HG02884 (cell line): ENCODE measurements at regions not wholly inside any gene's neighbourhood (a gene's known extent, or its start where the extent isn't known, plus 50 kb on each side); places are given as distances from the start of the nearest gene placed in this dataset.
"Not testable (repeated sequence)": the region's sequence is repeated elsewhere in the genome, so short reads cannot be mapped to it uniquely, and the experiment has no call there.

Source experiments
- ATAC-seq: cut with Tn5 transposase; IDR thresholded peaks from one replicate; pipeline ENCODE4 v1.9.1; 2021; ENCODE audit warnings: mild to moderate bottlenecking, moderate library complexity; ENCODE audit not compliant: unreplicated experiment

GRCh38 chr3:90180096-90180495, 1072.7 kb downstream of the EPHA3 start:
- no peak for ATAC-seq

DNA sequence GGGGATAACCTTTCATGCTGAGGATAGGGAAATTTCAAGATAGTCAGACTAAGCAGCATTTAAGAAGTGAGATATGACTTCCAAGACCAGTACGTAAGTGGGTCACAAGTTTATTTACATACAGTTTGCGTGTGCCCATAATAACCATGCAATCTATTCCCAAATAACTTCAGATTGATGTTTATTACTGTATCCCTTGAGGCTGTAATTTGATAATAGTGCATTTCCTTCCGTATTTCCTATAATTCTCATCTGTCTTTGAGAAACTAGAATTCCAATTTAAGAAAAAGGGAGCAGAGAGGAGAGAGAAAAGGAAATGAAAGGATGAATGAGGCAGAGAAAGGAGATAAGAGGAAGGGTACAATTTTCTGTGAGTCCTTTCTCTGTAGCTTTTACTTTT, 1073.1 kb downstream of the EPHA3 start:
- ATAC-seq, result no peak

- peak; percentile 82 for ATAC-seq
These were observed 1075.0 kb downstream of the EPHA3 start for GRCh38 chr3:90182291-90182976.

DNA sequence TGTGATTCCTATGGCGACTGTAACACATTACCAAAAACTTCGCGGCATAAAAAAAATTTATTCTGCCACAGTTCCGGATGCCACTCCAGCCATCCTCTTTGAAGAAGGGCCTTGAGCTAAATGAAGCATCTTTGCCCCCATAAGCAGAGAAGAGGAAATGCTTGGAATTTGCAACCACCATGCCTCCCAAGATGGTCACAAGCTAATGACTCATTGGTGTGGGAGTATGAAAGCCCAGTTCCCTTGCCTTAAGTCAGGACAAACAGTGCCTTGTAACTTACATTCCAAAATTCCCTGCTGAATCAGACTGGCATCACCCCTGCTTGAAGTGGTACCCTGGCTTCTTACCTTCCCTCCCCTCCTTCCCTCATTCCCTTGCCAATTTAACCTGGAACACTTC, 1077.4 kb downstream of the EPHA3 start:
- no peak for ATAC-seq

DNA sequence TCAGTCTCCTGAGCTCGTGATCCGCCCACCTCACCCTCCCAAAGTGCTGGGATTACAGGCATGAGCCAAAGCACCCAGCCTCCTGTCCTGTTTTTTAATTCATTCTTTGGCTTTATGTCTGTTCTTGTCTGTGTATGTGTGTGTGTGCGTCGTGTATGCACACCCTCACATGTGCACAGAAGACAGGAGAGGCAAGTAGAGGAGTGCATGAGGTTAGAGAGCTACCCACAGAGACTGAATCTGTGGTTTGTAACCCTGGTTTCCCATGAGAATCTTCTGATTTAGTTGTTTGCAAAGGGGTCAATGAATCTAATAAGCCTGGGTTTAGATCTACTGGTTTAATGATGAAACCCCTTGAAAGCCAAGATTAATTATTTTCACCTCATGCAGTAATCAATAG, 1090.0 kb downstream of the EPHA3 start:
- not testable (repeated sequence) for ATAC-seq

DNA sequence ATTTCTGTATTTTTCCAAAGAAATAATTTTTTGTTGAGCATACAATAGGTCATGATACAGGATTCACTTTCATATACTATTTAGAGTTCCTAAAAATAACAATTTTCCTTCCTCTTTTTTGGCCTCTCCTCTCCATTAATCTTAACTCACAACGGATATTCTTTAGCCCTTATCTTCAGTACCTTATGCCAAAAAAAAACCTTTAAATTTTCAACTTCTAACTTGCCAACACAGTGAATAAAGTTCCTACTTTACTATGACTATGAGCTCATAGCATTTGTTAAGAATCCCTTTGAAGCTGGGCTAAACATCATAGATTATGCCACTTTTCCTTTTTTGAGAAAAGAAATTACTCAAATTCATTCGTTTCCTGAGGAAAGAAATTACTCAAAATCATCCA, 1095.5 kb downstream of the EPHA3 start:
- not testable (repeated sequence) for ATAC-seq

- not testable (repeated sequence) for ATAC-seq
These were observed 1099.1 kb downstream of the EPHA3 start for GRCh38 chr3:90206482-90206881.

DNA sequence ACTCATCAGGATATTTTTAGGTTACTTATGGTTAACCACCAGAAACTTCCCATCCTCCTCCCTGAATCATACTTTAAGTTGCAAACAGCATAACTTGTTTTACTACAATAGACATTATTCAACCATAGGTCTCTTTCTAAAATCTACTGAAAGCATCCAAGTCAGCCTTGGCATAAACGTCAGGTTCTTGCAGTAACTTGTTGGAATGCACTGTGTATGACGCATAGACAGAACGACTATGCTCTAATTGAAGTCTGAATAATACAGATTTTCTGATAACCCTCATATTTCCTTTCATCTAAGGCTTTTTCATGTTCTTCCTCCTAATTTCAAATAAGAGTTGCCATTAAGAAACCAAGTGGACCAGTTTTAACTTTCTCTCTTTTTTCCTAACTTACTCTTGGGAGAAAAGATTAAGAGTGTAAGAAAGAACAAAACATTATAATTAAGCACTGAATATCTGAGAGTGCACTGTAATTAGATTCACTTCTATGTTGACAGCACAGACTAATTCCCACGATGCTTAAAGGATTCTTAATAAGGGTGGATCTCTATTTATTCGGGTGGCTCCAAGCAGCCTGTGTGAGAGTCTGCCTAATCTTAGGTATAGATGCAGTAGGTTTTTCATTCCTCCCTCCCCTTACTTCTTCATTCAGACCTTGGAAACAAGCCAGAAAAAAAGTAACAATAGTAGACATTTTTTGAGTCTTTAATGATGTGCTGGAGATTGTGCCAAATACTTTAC, 1100.1 kb downstream of the EPHA3 start:
- ATAC-seq, result not testable (repeated sequence)

GRCh38 chr3:90221900-90222299, 1114.5 kb downstream of the EPHA3 start:
- no peak for ATAC-seq

- ATAC-seq, result no peak
These were observed 1134.1 kb downstream of the EPHA3 start for GRCh38 chr3:90241481-90241880.

DNA sequence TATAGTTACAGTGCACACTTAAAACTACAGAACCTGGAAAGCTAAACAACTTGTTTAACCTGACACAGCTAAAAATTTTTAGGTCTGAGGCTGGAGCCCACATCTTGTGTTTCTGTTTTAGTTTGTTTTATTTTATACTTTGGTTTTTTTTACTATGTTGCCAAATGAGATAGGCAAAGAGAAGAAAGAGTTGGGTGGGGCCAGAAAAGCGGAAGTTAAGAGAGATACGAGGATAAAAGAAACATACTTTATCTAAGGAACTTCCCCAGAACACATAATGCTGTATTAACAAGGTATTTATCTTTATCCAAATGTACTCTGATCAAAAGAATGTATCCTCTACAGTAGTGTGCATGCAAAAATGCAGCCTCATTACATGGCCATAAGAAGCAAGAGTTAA, 1145.7 kb downstream of the EPHA3 start:
- no peak for ATAC-seq

- ATAC-seq, result no peak
These were observed 1154.3 kb downstream of the EPHA3 start for GRCh38 chr3:90261481-90262433.
